Activated B cell treated with CpG ODN at 0.5 μM for 24 hours (primary cell): ENCODE measurements at regions not wholly inside any gene's neighbourhood (a gene's known extent, or its start where the extent isn't known, plus 50 kb on each side); places are given as distances from the start of the nearest gene placed in this dataset.

Source experiments
- ATAC-seq: fragments of 200-7000 bp; cut with Tn5 transposase; one replicate; pipeline ENCODE4 v1.10.0; 2021; ENCODE audit warnings: low read depth, mild to moderate bottlenecking, moderate library complexity
- CTCF ChIA-PET: fragments of 350-600 bp; sonication (Branson Sonifier 250); formaldehyde crosslinking; loops from one replicate; lab custom pipeline; 2021; ENCODE audit warnings: antibody characterized with exemption; lab: Charles Lee
- POLR2A ChIA-PET: fragments of 350-600 bp; sonication (Branson Sonifier 250); formaldehyde crosslinking; loops from one replicate; lab custom pipeline; 2021; ENCODE audit warnings: antibody characterized with exemption; lab: Charles Lee
- DNase-seq: peaks from one replicate; pipeline ENCODE4 v3.0.0; 2022
- H3K27ac Mint-ChIP-seq: one replicate; pipeline ENCODE4 v1.8.0; 2020; ENCODE audit warnings: mixed read lengths
- H3K27me3 Mint-ChIP-seq: one replicate; pipeline ENCODE4 v1.8.0; 2021; ENCODE audit warnings: mixed read lengths
- H3K36me3 Mint-ChIP-seq: one replicate; pipeline ENCODE4 v1.8.0; 2021; ENCODE audit warnings: low read depth, mixed read lengths
- H3K4me1 Mint-ChIP-seq: one replicate; pipeline ENCODE4 v1.8.0; 2021; ENCODE audit warnings: mixed read lengths
- H3K4me3 Mint-ChIP-seq: one replicate; pipeline ENCODE4 v1.8.0; 2020; ENCODE audit warnings: mild to moderate bottlenecking, mixed read lengths
- H3K9me3 Mint-ChIP-seq: one replicate; pipeline ENCODE4 v1.8.0; 2020; ENCODE audit warnings: mixed read lengths
- intact Hi-C: fragments of 100-400 bp; cut with micrococcal nuclease; formaldehyde crosslinking; loops from one replicate; pipeline ENCODE4 v1.15.1; 2024
- TF ChIP-seq, protein P1 (sequence below): fragments of 200-600 bp; IDR thresholded peaks from one replicate; pipeline ENCODE4 v1.8.0; 2022; ENCODE audit warnings: antibody characterized with exemption, mild to moderate bottlenecking

DNA sequence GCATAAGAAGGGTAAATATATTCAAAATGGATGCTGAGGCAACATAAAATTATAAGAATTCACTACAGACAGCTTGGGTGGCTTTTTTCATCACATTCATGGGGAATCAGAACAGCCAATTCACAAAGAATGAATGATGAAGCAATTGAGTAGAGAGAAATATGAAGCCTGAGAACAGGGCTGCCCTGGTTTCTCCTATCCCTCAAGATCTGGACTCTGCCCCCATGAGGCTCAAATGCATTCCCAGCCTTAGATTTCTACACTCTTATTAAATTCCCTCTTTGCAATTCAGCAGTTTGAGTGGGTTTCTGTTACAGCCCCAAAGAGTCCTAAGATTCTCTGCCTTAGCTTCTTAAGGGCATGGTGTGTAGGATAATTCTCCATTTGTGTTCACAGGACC, 172.5 kb downstream of the MAIP1 start:
- Mint-ChIP-seq H3K27me3 (peaks cover 8% of the 10 kb centered on the region), H3K4me3 (no peak overlapping the region), H3K27ac (no peak overlapping the region), H3K9me3 (peaks cover 3% of the 10 kb centered on the region), H3K4me1 (no peaks in the 10 kb centered on the region), H3K36me3 (no peaks in the 10 kb centered on the region)
- DNase-seq (no peak), ATAC-seq (no peak)
- ChIA-PET CTCF (no interaction called here), POLR2A (no interaction called here)
- intact Hi-C loops, result no loop called here
- TF ChIP-seq, protein P1, sequence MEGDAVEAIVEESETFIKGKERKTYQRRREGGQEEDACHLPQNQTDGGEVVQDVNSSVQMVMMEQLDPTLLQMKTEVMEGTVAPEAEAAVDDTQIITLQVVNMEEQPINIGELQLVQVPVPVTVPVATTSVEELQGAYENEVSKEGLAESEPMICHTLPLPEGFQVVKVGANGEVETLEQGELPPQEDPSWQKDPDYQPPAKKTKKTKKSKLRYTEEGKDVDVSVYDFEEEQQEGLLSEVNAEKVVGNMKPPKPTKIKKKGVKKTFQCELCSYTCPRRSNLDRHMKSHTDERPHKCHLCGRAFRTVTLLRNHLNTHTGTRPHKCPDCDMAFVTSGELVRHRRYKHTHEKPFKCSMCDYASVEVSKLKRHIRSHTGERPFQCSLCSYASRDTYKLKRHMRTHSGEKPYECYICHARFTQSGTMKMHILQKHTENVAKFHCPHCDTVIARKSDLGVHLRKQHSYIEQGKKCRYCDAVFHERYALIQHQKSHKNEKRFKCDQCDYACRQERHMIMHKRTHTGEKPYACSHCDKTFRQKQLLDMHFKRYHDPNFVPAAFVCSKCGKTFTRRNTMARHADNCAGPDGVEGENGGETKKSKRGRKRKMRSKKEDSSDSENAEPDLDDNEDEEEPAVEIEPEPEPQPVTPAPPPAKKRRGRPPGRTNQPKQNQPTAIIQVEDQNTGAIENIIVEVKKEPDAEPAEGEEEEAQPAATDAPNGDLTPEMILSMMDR, result no peak

DNA sequence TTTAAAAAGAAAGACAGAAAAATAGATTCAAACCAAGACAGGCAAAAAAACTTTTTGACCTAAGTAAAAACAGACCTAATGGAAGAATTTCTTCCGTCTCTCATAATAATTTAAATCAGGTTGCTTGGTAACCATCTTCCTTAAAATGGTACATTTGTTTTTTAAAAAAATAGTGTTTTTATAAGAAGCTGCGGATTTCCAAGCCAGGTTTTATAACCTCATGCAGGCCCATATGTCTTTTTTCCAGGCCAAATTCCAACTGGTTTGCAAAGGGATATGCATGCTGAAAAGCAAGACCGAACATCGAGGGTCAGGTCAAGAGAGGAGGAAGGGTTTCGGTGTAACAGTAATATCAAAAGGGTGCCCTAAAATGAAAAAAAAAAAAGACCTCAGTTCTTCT, 172.9 kb downstream of the MAIP1 start:
- TF ChIP-seq, protein P1, result no peak
- H3K36me3 Mint-ChIP-seq, result no peaks in the 10 kb centered on the region
- ChIA-PET POLR2A (no interaction called here), CTCF (no interaction called here)
- H3K4me3 Mint-ChIP-seq, result no peak overlapping the region
- peaks cover 3% of the 10 kb centered on the region for H3K9me3 Mint-ChIP-seq
- intact Hi-C loops, result no loop called here
- DNase-seq (no peak), ATAC-seq (no peak)
- H3K4me1 Mint-ChIP-seq, result no peaks in the 10 kb centered on the region
- peaks cover 8% of the 10 kb centered on the region for H3K27me3 Mint-ChIP-seq
- H3K27ac Mint-ChIP-seq, result no peak overlapping the region

DNA sequence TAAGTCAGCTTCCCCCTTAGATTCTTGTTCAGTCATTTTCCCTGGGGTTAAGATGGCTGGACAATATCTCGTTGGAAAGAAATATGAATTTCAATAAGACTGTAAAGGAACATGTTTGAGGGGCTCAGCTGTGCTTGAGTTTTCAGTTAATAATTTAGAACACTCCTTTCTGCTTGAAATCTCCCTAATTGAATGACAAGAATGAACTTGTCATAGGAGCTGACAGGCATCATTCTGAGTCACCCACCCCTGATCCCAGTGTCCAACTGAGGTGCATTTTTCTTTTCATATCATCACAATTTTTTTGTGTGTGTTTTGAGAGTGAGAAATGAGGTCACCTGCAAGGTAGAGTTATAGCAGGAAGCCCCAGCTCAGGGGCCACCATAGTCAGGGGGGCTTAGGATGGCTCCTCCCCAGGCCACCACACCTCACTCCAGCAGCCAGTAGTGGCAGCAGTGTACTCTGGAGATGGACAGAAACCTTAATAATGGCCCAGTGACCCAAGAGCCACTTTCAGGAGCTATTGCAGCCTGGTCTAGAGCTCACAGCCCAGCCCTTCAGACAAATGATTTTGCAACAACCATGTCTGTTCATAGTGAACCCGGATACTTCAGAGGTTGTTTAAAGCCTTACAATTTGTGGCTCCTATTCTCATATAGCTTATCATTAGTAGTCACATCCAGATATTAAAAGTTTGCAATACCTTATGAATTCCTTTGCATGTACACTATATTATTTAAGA, 174.5 kb downstream of the MAIP1 start:
- TF ChIP-seq, protein P1, result no peak
- Mint-ChIP-seq H3K36me3 (no peaks in the 10 kb centered on the region), H3K9me3 (peaks cover 3% of the 10 kb centered on the region), H3K4me3 (no peak overlapping the region), H3K27ac (no peak overlapping the region), H3K27me3 (peaks cover 8% of the 10 kb centered on the region), H3K4me1 (no peaks in the 10 kb centered on the region)
- no peak for ATAC-seq
- CTCF ChIA-PET, result no interaction called here
- POLR2A ChIA-PET, result no interaction called here
- intact Hi-C loops, result no loop called here
- DNase-seq, result no peak

DNA sequence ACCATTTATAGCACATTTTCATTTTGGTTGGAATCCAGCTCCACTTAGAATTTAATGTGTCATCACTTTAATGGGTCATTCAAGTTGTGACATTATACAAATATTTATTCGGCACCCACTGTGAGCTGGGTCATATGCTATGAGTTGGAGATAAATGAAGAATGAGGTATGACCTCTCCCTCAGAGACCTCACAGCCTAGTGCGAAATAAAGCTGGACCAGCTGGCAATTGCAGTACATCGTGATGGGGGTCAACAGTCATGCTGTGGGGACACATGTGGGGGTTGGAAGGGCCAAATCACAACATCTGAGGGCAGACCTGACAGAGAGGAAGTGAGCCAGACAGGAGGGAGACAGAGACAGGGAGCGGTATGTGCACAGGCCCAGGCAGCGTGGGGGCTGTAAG, 175.4 kb downstream of the MAIP1 start:
- no peak for DNase-seq
- peaks cover 8% of the 10 kb centered on the region for H3K27me3 Mint-ChIP-seq
- no peak overlapping the region for H3K27ac Mint-ChIP-seq
- TF ChIP-seq, protein P1, result no peak
- H3K9me3 Mint-ChIP-seq, result peaks cover 3% of the 10 kb centered on the region
- CTCF ChIA-PET, result no interaction called here
- ATAC-seq, result no peak
- POLR2A ChIA-PET, result no interaction called here
- no peaks in the 10 kb centered on the region for H3K4me1 Mint-ChIP-seq
- no peaks in the 10 kb centered on the region for H3K36me3 Mint-ChIP-seq
- intact Hi-C loops, result no loop called here
- no peak overlapping the region for H3K4me3 Mint-ChIP-seq

DNA sequence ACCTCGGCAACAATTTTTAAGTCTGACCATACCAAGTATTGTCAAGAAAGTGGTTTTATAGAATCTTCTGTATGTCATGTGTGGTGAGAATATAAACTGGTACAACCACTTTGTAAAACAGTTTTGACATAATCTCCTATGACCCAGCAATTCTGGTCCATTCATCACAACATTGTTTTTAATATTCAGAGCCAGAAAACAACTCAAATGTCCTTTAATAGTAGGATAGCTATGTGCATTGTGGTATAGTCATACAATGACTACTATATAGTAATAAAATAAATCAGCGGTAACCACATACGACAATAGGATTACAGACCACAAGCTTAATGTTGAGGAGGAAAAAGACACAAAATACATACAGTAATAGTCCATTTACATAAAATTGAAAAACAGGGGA, 175.2 kb upstream of the SPATS2L start:
- intact Hi-C loops, result no loop called here
- no peaks in the 10 kb centered on the region for H3K4me1 Mint-ChIP-seq
- H3K4me3 Mint-ChIP-seq, result no peak overlapping the region
- DNase-seq, result no peak
- ATAC-seq, result no peak
- ChIA-PET POLR2A (no interaction called here), CTCF (no interaction called here)
- H3K9me3 Mint-ChIP-seq, result peaks cover 1% of the 10 kb centered on the region
- TF ChIP-seq, protein P1, result no peak
- peaks cover 8% of the 10 kb centered on the region for H3K27me3 Mint-ChIP-seq
- H3K27ac Mint-ChIP-seq, result no peak overlapping the region
- H3K36me3 Mint-ChIP-seq, result no peaks in the 10 kb centered on the region
